H1 (cell line): ENCODE measurements at regions not wholly inside any gene's neighbourhood (a gene's known extent, or its start where the extent isn't known, plus 50 kb on each side); places are given as distances from the start of the nearest gene placed in this dataset.
"Not testable (repeated sequence)": the region's sequence is repeated elsewhere in the genome, so short reads cannot be mapped to it uniquely, and the experiment has no call there.

Experiments
- CTCF ChIA-PET: fragments of 300-600 bp; sonication (Branson Sonifier 250); formaldehyde crosslinking; loops from one replicate; lab custom pipeline; 2021; ENCODE audit not compliant: partially characterized antibody; lab: Charles Lee
- POLR2A ChIA-PET: fragments of 300-600 bp; sonication (Branson Sonifier 250); formaldehyde crosslinking; loops from one replicate; lab custom pipeline; 2021; ENCODE audit warnings: inconsistent platforms; ENCODE audit not compliant: partially characterized antibody; lab: Charles Lee
- DNase-seq, 2 experiments: peaks; one replicate each; pipeline versions ENCODE4 v3.0.0 to v3.0.0-alpha.2; 2010 to 2022; ENCODE audit warnings: low spot score in 2 of 2, low read depth in 1 of 2, mixed read lengths in 1 of 2
- FAIRE-seq: peaks from 2 replicates; lab custom pipeline; 2011; peaks lifted over from hg19 to GRCh38; lab: Jason Lieb, UNC
- H2AFZ ChIP-seq: 2 replicates; pipeline ENCODE4 v1.8.1; 2012; ENCODE audit warnings: low read length, inconsistent platforms
- H2AK5ac ChIP-seq: 2 replicates; pipeline ENCODE4 v1.6.1; 2013; ENCODE audit warnings: low read depth, low read length
- H2BK120ac ChIP-seq: replicated peaks from 2 replicates; pipeline ENCODE3; 2013; ENCODE audit warnings: low read depth, low read length, inconsistent platforms
- H2BK12ac ChIP-seq: 2 replicates; pipeline ENCODE4 v1.6.1; 2013; ENCODE audit warnings: low read depth, low read length
- H2BK15ac ChIP-seq: 2 replicates; pipeline ENCODE4 v1.6.1; 2013; ENCODE audit warnings: low read length
- H2BK20ac ChIP-seq: 2 replicates; pipeline ENCODE4 v1.6.1; 2013; ENCODE audit warnings: low read length
- H2BK5ac ChIP-seq: 2 replicates; pipeline ENCODE4 v1.6.1; 2013; ENCODE audit warnings: low read depth, low read length
- H3K14ac ChIP-seq: 2 replicates; pipeline ENCODE4 v1.6.1; 2013; ENCODE audit warnings: inconsistent platforms; ENCODE audit not compliant: insufficient read length
- H3K18ac ChIP-seq: 2 replicates; pipeline ENCODE4 v1.6.1; 2013; ENCODE audit warnings: low read length; ENCODE audit errors: extremely low read depth
- H3K23ac ChIP-seq: 2 replicates; pipeline ENCODE4 v1.6.1; 2013; ENCODE audit warnings: inconsistent platforms; ENCODE audit not compliant: insufficient read length
- H3K23me2 ChIP-seq: 2 replicates; pipeline ENCODE4 v1.6.1; 2013; ENCODE audit warnings: low read depth, low read length
- H3K27ac ChIP-seq: 2 replicates; pipeline ENCODE4 v1.6.1; 2011; ENCODE audit warnings: low read depth, low read length, inconsistent platforms
- H3K27me3 ChIP-seq, 4 experiments: replicated peaks in 1 of 4; 1 replicate in 1 of 4; 2 replicates in 3 of 4; pipeline versions ENCODE4 v1.6.1 to v1.8.1; 2011 to 2013; ENCODE audit warnings: low read length in 3 of 4, mild to moderate bottlenecking in 3 of 4, inconsistent platforms in 2 of 4, mixed read lengths in 2 of 4, moderate library complexity in 1 of 4; ENCODE audit not compliant: control insufficient read depth in 3 of 4, insufficient read depth in 3 of 4; ENCODE audit errors: extremely low read depth in 1 of 4
- H3K36me3 ChIP-seq, 4 experiments: 2 replicates each; pipeline versions ENCODE4 v1.6.1 to v1.8.1; 2011 to 2013; ENCODE audit warnings: mild to moderate bottlenecking in 4 of 4, low read length in 3 of 4, moderate library complexity in 2 of 4, control low read depth in 1 of 4, inconsistent platforms in 1 of 4; ENCODE audit not compliant: insufficient read depth in 4 of 4, control insufficient read depth in 2 of 4
- H3K4ac ChIP-seq: replicated peaks from 2 replicates; pipeline ENCODE3; 2013; ENCODE audit warnings: low read length, low read depth, mixed read lengths, inconsistent platforms; ENCODE audit not compliant: insufficient read length
- H3K4me1 ChIP-seq, 4 experiments: replicated peaks in 1 of 4; 1 replicate in 1 of 4; 2 replicates in 3 of 4; pipeline versions ENCODE4 v1.6.1 to v1.8.1; 2011 to 2013; ENCODE audit warnings: low read length in 3 of 4, inconsistent platforms in 2 of 4, mixed read lengths in 1 of 4; ENCODE audit not compliant: insufficient read depth in 4 of 4, control insufficient read depth in 3 of 4
- H3K4me2 ChIP-seq, 2 experiments: 2 replicates each; pipeline versions ENCODE4 v1.6.1 to v1.8.1; 2011 to 2013; ENCODE audit warnings: low read depth in 2 of 2, low read length in 2 of 2, control low read depth in 1 of 2, inconsistent platforms in 1 of 2, mild to moderate bottlenecking in 1 of 2; ENCODE audit not compliant: insufficient read depth in 1 of 2
- H3K4me3 ChIP-seq, 4 experiments: fragments of 200-600, 300-600 bp in 1 of 4; sonication (generic), shearing (Covaris generic), sonication (Bioruptor Twin) in 1 of 4; 2 replicates each; pipeline versions ENCODE4 v1.5.1 to v1.8.1; 2011 to 2016; ENCODE audit warnings: low read length in 4 of 4, low read depth in 3 of 4, control low read depth in 2 of 4, inconsistent platforms in 2 of 4, mild to moderate bottlenecking in 2 of 4, mixed read lengths in 1 of 4, moderate library complexity in 1 of 4; ENCODE audit not compliant: insufficient read depth in 2 of 4; ENCODE audit errors: extremely low read depth in 1 of 4
- H3K56ac ChIP-seq: replicated peaks from 2 replicates; pipeline ENCODE3; 2013; ENCODE audit warnings: low read depth, mild to moderate bottlenecking, mixed read lengths, low read length, inconsistent platforms; ENCODE audit not compliant: insufficient read length
- H3K79me1 ChIP-seq: 2 replicates; pipeline ENCODE4 v1.6.1; 2013; ENCODE audit warnings: low read depth, low read length, control low read depth
- H3K79me2 ChIP-seq, 2 experiments: 2 replicates each; pipeline versions ENCODE4 v1.6.1 to v1.8.1; 2012 to 2013; ENCODE audit warnings: low read length in 2 of 2, mild to moderate bottlenecking in 2 of 2, inconsistent platforms in 1 of 2; ENCODE audit not compliant: insufficient read depth in 2 of 2, control insufficient read depth in 1 of 2
- H3K9ac ChIP-seq, 4 experiments: replicated peaks in 1 of 4; 1 replicate in 1 of 4; 2 replicates in 3 of 4; pipeline versions ENCODE4 v1.6.1 to v1.8.1; 2011 to 2013; ENCODE audit warnings: low read depth in 3 of 4, low read length in 3 of 4, control low read depth in 2 of 4, mild to moderate bottlenecking in 2 of 4, moderate library complexity in 2 of 4, inconsistent platforms in 1 of 4; ENCODE audit errors: extremely low read depth in 1 of 4
- H3K9me3 ChIP-seq, 2 experiments: 2 replicates each; pipeline versions ENCODE4 v1.6.1 to v1.8.1; 2012 to 2013; ENCODE audit warnings: mild to moderate bottlenecking in 2 of 2, moderate library complexity in 2 of 2, control low read depth in 1 of 2, inconsistent platforms in 1 of 2, low read depth in 1 of 2, low read length in 1 of 2, mixed read lengths in 1 of 2; ENCODE audit not compliant: insufficient read depth in 2 of 2
- H4K20me1 ChIP-seq, 2 experiments: replicated peaks in 1 of 2; 2 replicates each; pipeline versions ENCODE3 to v1.8.1; 2011 to 2013; ENCODE audit warnings: inconsistent platforms in 2 of 2, low read length in 2 of 2, mild to moderate bottlenecking in 1 of 2; ENCODE audit not compliant: insufficient read depth in 2 of 2, control insufficient read depth in 1 of 2
- H4K5ac ChIP-seq: 2 replicates; pipeline ENCODE4 v1.6.1; 2013; ENCODE audit warnings: low read length, low read depth, mixed read lengths, inconsistent platforms; ENCODE audit not compliant: insufficient read length
- H4K8ac ChIP-seq: 2 replicates; pipeline ENCODE4 v1.8.0; 2013; ENCODE audit warnings: mild to moderate bottlenecking, moderate library complexity, low read length, inconsistent platforms; ENCODE audit not compliant: insufficient read depth; ENCODE audit errors: extremely low read depth
- H4K91ac ChIP-seq: replicated peaks from 2 replicates; pipeline ENCODE3; 2013; ENCODE audit warnings: low read length, mixed read lengths, inconsistent platforms; ENCODE audit not compliant: insufficient read length
- WGBS, 2 experiments: shearing (Covaris generic) in 1 of 2; methylation state at CpG; one replicate each; pipeline versions ENCODE4 v1.1.6 to v1.1.7; 2013 to 2015; ENCODE audit warnings: low lambda C conversion rate in 2 of 2, mixed read lengths in 2 of 2, inconsistent platforms in 1 of 2, low coverage in 1 of 2, missing lambda C conversion rate in 1 of 2; ENCODE audit not compliant: insufficient replicate concordance in 2 of 2, insufficient coverage in 1 of 2, insufficient read length in 1 of 2; ENCODE audit errors: extremely low coverage in 1 of 2, missing lambda C conversion rate in 1 of 2; 5-methylcytosine and 5-hydroxymethylcytosine counted together

- H3K23me2 ChIP-seq, H4K20me1 ChIP-seq, H3K4me3 ChIP-seq, CTCF ChIA-PET, H3K9me3 ChIP-seq, FAIRE-seq, H2BK12ac ChIP-seq, H4K91ac ChIP-seq, H2BK120ac ChIP-seq, H3K4ac ChIP-seq, H3K79me2 ChIP-seq, H3K27ac ChIP-seq, H3K4me1 ChIP-seq, H3K18ac ChIP-seq, H2AK5ac ChIP-seq, H2BK15ac ChIP-seq, DNase-seq, H2BK5ac ChIP-seq, POLR2A ChIA-PET, H3K9ac ChIP-seq, H4K5ac ChIP-seq, H4K8ac ChIP-seq, H3K14ac ChIP-seq, H2BK20ac ChIP-seq, H3K79me1 ChIP-seq, H3K4me2 ChIP-seq, H3K27me3 ChIP-seq, H3K36me3 ChIP-seq, H3K23ac ChIP-seq, H2AFZ ChIP-seq, H3K56ac ChIP-seq: not testable (repeated sequence)
- WGBS, 2 experiments: 100% methylated on average over 1 of the region's 1 CpG; no CpG with 5 or more reads in 1 of the 2 experiments
Observed at GRCh38 chr2:87338998-87339397, 317.4 kb upstream of the PLGLB1 start.
